Loucy (cell line): ENCODE measurements at regions not wholly inside any gene's neighbourhood (a gene's known extent, or its start where the extent isn't known, plus 50 kb on each side); places are given as distances from the start of the nearest gene placed in this dataset.
"Not testable (repeated sequence)": the region's sequence is repeated elsewhere in the genome, so short reads cannot be mapped to it uniquely, and the experiment has no call there.

Experiments used
- EZH2phosphoT487 ChIP-seq: fragments of 200-600 bp; IDR thresholded peaks from 2 replicates; pipeline ENCODE4 v1.6.1; 2018; ENCODE audit warnings: antibody characterized with exemption, mild to moderate bottlenecking, moderate library complexity, borderline replicate concordance
- TF ChIP-seq, protein P1 (sequence below): fragments of 200-600 bp; sonication (generic); conservative IDR thresholded peaks from 2 replicates; pipeline ENCODE4 v1.5.1; 2014; ENCODE audit warnings: mild to moderate bottlenecking, antibody characterized with exemption, low read length

DNA sequence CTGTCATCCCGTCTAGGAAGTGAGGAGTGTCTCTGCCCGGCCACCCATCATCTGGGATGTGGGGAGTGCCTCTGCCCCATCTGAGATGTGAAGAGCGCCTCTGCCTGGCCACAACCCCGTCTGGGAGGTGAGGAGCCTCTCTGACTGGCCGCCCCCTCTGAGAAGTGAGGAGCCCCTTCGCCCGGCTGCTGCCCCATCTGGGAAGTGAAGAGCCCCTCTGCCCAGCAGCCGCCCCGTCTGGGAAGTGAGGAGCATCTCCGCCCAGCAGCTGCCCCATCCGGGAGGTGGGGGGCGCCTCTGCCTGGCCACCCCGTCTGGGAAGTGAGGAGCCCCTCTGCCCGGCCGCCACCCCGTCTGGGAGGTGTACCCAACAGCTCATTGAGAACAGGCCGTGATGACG, 195.2 kb upstream of the PIEZO2 start:
- not testable (repeated sequence) for TF ChIP-seq EZH2phosphoT487
- TF ChIP-seq, protein P1, sequence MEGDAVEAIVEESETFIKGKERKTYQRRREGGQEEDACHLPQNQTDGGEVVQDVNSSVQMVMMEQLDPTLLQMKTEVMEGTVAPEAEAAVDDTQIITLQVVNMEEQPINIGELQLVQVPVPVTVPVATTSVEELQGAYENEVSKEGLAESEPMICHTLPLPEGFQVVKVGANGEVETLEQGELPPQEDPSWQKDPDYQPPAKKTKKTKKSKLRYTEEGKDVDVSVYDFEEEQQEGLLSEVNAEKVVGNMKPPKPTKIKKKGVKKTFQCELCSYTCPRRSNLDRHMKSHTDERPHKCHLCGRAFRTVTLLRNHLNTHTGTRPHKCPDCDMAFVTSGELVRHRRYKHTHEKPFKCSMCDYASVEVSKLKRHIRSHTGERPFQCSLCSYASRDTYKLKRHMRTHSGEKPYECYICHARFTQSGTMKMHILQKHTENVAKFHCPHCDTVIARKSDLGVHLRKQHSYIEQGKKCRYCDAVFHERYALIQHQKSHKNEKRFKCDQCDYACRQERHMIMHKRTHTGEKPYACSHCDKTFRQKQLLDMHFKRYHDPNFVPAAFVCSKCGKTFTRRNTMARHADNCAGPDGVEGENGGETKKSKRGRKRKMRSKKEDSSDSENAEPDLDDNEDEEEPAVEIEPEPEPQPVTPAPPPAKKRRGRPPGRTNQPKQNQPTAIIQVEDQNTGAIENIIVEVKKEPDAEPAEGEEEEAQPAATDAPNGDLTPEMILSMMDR, result not testable (repeated sequence)
